Activated CD4-positive, alpha-beta T cell treated with anti-CD3 and anti-CD28 coated beads, Interleukin-2, Interleukin-6, amounts not matched to agents 100 ng/mL and 50 ng/mL, durations not matched to agents 16 hours and 8 hours (primary cell): ENCODE measurements at regions not wholly inside any gene's neighbourhood (a gene's known extent, or its start where the extent isn't known, plus 50 kb on each side); places are given as distances from the start of the nearest gene placed in this dataset.

Experiments used
- DNase-seq: peaks from one replicate; pipeline ENCODE4 v3.0.0-alpha.2; 2020

DNA sequence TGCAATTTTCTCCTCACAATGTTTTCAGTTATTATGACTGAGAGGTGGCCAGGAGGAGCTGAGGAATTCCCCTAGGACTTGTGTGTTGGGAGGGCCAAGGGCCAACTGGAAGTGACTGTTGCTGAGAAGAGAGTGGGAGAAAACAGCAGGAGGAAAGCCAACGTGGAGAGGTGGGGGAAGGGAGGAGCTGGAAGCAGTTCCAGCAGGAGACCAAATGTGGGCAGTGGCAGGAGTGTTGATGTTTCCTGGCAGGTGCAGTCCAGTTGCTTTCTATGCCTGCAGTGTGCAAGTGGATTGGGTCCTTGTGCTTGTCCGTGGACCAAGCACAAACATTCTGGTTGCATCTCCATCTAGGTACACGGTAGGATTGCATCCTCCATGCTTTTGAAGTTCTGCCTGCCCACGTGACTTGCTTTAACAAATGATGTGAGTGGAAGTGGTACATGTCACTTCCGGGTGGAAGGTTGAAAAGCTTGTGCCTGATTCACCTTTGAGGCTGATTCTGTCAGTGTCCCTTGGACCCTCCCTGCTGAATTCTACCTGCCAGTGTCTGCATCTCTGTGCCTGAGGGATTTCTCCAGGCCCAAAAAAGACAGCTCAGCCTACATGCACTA lies 54.7 kb upstream of the CRHR1 start:
- DNase-seq: no peak

DNA sequence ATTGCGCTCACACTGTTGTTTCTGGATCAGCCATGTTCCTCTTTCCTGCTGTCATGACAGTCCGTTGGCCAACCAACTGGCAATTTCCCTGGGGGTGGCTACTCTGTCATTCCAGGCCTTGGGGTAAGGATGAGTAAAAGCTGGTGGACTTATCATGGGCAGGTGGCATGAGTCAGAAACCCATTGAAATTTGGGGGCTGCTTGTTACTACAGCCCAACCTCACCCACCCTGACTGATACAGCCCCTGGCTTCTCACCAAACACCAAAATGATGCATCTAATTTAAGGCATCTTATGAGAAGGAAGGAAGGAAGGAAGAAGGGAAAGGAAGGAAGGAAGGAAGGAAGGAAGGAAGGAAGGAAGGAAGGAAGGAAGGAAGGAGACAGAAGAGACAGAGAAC lies 53.9 kb upstream of the CRHR1 start:
- no peak for DNase-seq

DNA sequence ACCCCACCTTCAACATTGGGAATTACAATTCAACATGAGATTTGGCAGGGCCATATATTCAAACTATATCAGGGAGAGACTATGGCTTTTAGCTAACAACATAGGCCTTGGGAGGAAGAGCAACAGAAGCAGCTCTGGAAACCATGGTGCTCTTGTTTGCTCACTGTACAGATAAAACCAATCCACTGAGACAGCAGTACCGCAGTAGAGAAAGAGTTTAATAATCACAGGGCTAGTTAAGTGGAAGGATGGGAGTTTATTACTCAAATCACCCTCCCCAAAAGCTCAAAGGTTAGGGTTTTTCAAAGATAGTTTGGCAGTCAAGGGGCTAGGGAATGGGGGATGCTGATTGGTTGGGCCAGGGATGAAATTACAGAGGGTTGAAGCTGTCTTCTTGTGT lies 52.7 kb upstream of the CRHR1 start:
- DNase-seq: no peak

DNA sequence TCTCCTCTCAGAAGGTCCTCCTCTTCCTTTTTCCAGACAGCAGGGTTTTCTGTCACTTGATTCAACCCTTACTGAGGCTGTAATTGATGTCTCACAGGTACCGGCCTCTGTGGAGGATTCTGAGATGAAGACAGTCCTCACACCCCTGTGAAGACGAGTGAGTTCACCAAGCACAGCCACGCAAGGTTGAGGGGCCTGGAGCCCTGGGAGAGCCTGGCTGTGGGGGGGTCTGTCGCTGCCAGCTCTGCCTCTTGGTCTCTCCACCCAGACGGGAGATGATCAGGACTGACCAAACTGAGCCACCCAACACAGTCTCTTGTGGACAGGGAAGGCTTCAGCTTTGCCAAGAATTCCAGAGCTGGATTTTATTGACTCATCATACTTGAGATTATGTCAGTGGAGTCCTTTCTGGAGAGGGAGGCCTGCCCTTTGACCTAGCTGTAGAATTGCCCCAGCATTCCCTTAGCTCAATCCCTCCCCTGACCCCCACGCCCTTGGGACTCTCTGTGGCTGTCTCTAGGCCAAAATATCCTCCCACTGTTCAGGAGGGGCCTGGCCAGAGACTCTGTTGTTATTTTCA lies 51.1 kb upstream of the CRHR1 start:
- DNase-seq: no peak

DNA sequence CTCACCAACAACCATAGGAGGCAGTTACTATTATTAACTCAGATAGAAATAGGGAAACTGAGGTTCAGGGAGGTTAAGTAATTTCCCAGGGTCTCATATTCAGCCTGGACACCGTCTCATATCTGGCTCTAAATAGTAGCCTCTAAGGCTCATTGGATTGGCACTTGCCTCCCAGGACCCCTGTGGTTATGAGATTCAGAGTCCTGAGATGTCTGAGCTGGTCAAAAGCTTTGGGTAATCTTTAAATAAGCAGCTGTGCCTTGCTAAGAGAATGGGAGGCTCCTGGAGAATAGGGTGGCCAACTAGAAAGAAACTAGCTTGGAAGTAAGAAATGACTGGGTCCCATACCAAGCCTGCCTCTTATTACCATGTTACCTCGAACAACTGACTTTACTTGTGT lies 50.3 kb upstream of the CRHR1 start:
- no peak for DNase-seq
